HCT116 (cell line): ENCODE measurements at regions not wholly inside any gene's neighbourhood (a gene's known extent, or its start where the extent isn't known, plus 50 kb on each side); places are given as distances from the start of the nearest gene placed in this dataset.

Experiments used
- ATAC-seq: fragments of 200-7000 bp; cut with Tn5 transposase; 2 replicates; pipeline ENCODE4 v1.9.1; 2020; ENCODE audit warnings: mild to moderate bottlenecking, moderate library complexity
- BruUV-seq: library from RNA; stranded (reverse); fragments of 400-500 nt; replicated peaks from 2 replicates; lab custom pipeline; 2021; lab: Mats Ljungman, UMichigan
- CTCF ChIA-PET: fragments of 300-600 bp; sonication (Branson Sonifier 250); formaldehyde crosslinking; loops from one replicate; lab custom pipeline; 2021; ENCODE audit warnings: antibody characterized with exemption; lab: Charles Lee
- POLR2A ChIA-PET: fragments of 300-600, 350-600 bp; sonication (Branson Sonifier 250); formaldehyde crosslinking; loops from one replicate; lab custom pipeline; 2021; ENCODE audit warnings: antibody characterized with exemption; lab: Charles Lee
- RAD21 ChIA-PET, 2 experiments: fragments of 300-600 bp; sonication (Branson Sonifier 250); formaldehyde crosslinking; loops; one replicate each; lab custom pipeline; 2023; ENCODE audit warnings: low total read pairs in 2 of 2; ENCODE audit not compliant: uncharacterized antibody in 2 of 2, unreplicated experiment in 2 of 2, low non-redundant PET in 1 of 2; lab: Charles Lee
- DNase-seq: peaks from one replicate; pipeline ENCODE4 v3.0.0-alpha.2; 2010; ENCODE audit warnings: low read depth, low spot score
- H2AFZ ChIP-seq: fragments of 200-600 bp; shearing (Covaris generic), sonication (generic); 2 replicates; pipeline ENCODE4 v1.6.1; 2017; ENCODE audit warnings: low read depth, mixed run types, mixed read lengths, antibody characterized with exemption, low read length; ENCODE audit not compliant: poor library complexity, severe bottlenecking
- H3K27ac ChIP-seq: 2 replicates; pipeline ENCODE4 v1.5.1; 2012; ENCODE audit warnings: low read depth, low read length
- H3K27me3 ChIP-seq: fragments of 200-600 bp; sonication (generic); 2 replicates; pipeline ENCODE4 v1.6.1; 2016; ENCODE audit warnings: mixed run types, low read length, mixed read lengths; ENCODE audit not compliant: insufficient read depth
- H3K36me3 ChIP-seq, 2 experiments: fragments of 200-500 bp in 1 of 2; fragments of 200-600 bp in 1 of 2; sonication (Bioruptor generic) in 1 of 2; sonication (generic) in 1 of 2; 2 replicates each; pipeline versions ENCODE4 v1.5.1 to v1.6.1; 2014 to 2016; ENCODE audit warnings: low read length in 2 of 2, inconsistent platforms in 1 of 2, mixed read lengths in 1 of 2, mixed run types in 1 of 2; ENCODE audit not compliant: insufficient read depth in 2 of 2, control insufficient read depth in 1 of 2
- H3K4me1 ChIP-seq, 2 experiments: fragments of 200-600 bp in 1 of 2; sonication (generic) in 1 of 2; 2 replicates each; pipeline versions ENCODE4 v1.5.1 to v1.6.1; 2012 to 2017; ENCODE audit warnings: low read length in 2 of 2, inconsistent platforms in 1 of 2, mild to moderate bottlenecking in 1 of 2, mixed read lengths in 1 of 2, mixed run types in 1 of 2, moderate library complexity in 1 of 2; ENCODE audit not compliant: insufficient read depth in 2 of 2, control insufficient read depth in 1 of 2
- H3K4me2 ChIP-seq: fragments of 200-600 bp; sonication (generic); 2 replicates; pipeline ENCODE4 v1.6.1; 2017; ENCODE audit warnings: mixed run types, low read length, mixed read lengths
- H3K4me3 ChIP-seq, 2 experiments: fragments of 200-600 bp in 1 of 2; sonication (generic) in 1 of 2; replicated peaks in 1 of 2; 2 replicates each; pipeline ENCODE4 v1.5.1; 2011 to 2016; ENCODE audit warnings: low read length in 2 of 2, control low read depth in 1 of 2, low read depth in 1 of 2, mild to moderate bottlenecking in 1 of 2, mixed read lengths in 1 of 2, mixed run types in 1 of 2
- H3K79me2 ChIP-seq: fragments of 200-600 bp; sonication (generic); 2 replicates; pipeline ENCODE4 v1.6.1; 2017; ENCODE audit warnings: mild to moderate bottlenecking, mixed run types, low read length, moderate library complexity, mixed read lengths; ENCODE audit not compliant: insufficient read depth
- H3K9ac ChIP-seq: fragments of 200-600 bp; sonication (generic); 2 replicates; pipeline ENCODE4 v1.6.1; 2016; ENCODE audit warnings: low read length, mixed read lengths
- H3K9me2 ChIP-seq: fragments of 200-600 bp; sonication (generic), shearing (Covaris generic); 2 replicates; pipeline ENCODE4 v1.6.1; 2017; ENCODE audit warnings: mixed run types, mild to moderate bottlenecking, moderate library complexity; ENCODE audit not compliant: insufficient read depth
- H3K9me3 ChIP-seq, 2 experiments: fragments of 200-500 bp in 1 of 2; fragments of 200-600 bp in 1 of 2; sonication (Bioruptor generic) in 1 of 2; sonication (generic) in 1 of 2; 2 replicates each; pipeline ENCODE4 v1.6.1; 2014 to 2017; ENCODE audit warnings: low read length in 2 of 2, mixed read lengths in 2 of 2, inconsistent platforms in 1 of 2, low read depth in 1 of 2, mild to moderate bottlenecking in 1 of 2, mixed run types in 1 of 2, moderate library complexity in 1 of 2; ENCODE audit not compliant: control insufficient read depth in 1 of 2, insufficient read depth in 1 of 2
- H4K20me1 ChIP-seq: fragments of 200-600 bp; sonication (generic), shearing (Covaris generic); 2 replicates; pipeline ENCODE4 v1.6.1; 2017; ENCODE audit warnings: mixed run types, mild to moderate bottlenecking, moderate library complexity; ENCODE audit not compliant: insufficient read depth
- CBX3 ChIP-seq: IDR thresholded peaks from 2 replicates; pipeline ENCODE4 v1.6.1; 2012; ENCODE audit warnings: low read depth
- CEBPB ChIP-seq: IDR thresholded peaks from 2 replicates; pipeline ENCODE4 v1.6.1; 2012; ENCODE audit warnings: low read depth
- CTCF ChIP-seq, 3 experiments: fragments of 200-600 bp in 1 of 3; sonication (generic) in 1 of 3; IDR thresholded peaks in 2 of 3; conservative IDR thresholded peaks in 1 of 3; 2 replicates each; pipeline ENCODE4 v1.5.1; 2012 to 2017; ENCODE audit warnings: low read depth in 2 of 3, low read length in 2 of 3, antibody characterized with exemption in 1 of 3, borderline replicate concordance in 1 of 3, control low read depth in 1 of 3, mild to moderate bottlenecking in 1 of 3, mixed read lengths in 1 of 3, mixed run types in 1 of 3, moderate library complexity in 1 of 3; ENCODE audit not compliant: insufficient read depth in 1 of 3
- EGR1 ChIP-seq: IDR thresholded peaks from 2 replicates; pipeline ENCODE4 v1.6.1; 2012; ENCODE audit warnings: low read depth
- ELF1 ChIP-seq: IDR thresholded peaks from 2 replicates; pipeline ENCODE4 v1.6.1; 2012; ENCODE audit warnings: low read depth, borderline replicate concordance
- EZH2phosphoT487 ChIP-seq: fragments of 200-600 bp; IDR thresholded peaks from 2 replicates; pipeline ENCODE4 v1.6.1; 2018; ENCODE audit warnings: antibody characterized with exemption, borderline replicate concordance
- FOSL1 ChIP-seq: IDR thresholded peaks from 2 replicates; pipeline ENCODE4 v1.6.1; 2012; ENCODE audit warnings: low read depth
- JUND ChIP-seq: IDR thresholded peaks from 2 replicates; pipeline ENCODE4 v1.6.1; 2012
- POLR2A ChIP-seq: IDR thresholded peaks from 2 replicates; pipeline ENCODE4 v1.7.0; 2011; ENCODE audit warnings: borderline replicate concordance; ENCODE audit not compliant: insufficient read depth, insufficient read length; ENCODE audit errors: extremely low read depth
- SIN3A ChIP-seq: IDR thresholded peaks from 2 replicates; pipeline ENCODE4 v1.6.1; 2012; ENCODE audit warnings: low read depth
- SP1 ChIP-seq: IDR thresholded peaks from 2 replicates; pipeline ENCODE4 v1.6.1; 2012; ENCODE audit warnings: low read depth
- YY1 ChIP-seq: IDR thresholded peaks from 2 replicates; pipeline ENCODE4 v1.6.1; 2011; ENCODE audit warnings: low read length, low read depth, moderate library complexity, mild to moderate bottlenecking; ENCODE audit not compliant: insufficient replicate concordance; ENCODE audit errors: extremely low read depth
- ZNF274 ChIP-seq: fragments of 200-500 bp; sonication (Bioruptor generic); IDR thresholded peaks from 2 replicates; pipeline ENCODE4 v1.6.1; 2014; ENCODE audit warnings: mild to moderate bottlenecking, low read depth, low read length, inconsistent platforms
- intact Hi-C: fragments of 100-400 bp; cut with micrococcal nuclease; formaldehyde crosslinking; loops from 2 replicates; pipeline ENCODE4 v1.10.0; 2022
- TF ChIP-seq, protein P1 (sequence below): IDR thresholded peaks from 2 replicates; pipeline ENCODE4 v1.6.1; 2011; ENCODE audit warnings: mild to moderate bottlenecking, low read length, moderate library complexity; ENCODE audit not compliant: insufficient replicate concordance; ENCODE audit errors: extremely low read depth
- TF ChIP-seq, protein P2 (sequence below): IDR thresholded peaks from 2 replicates; pipeline ENCODE4 v1.6.1; 2012

- CTCF ChIA-PET: no interaction called here
Observed at GRCh38 chr15:79519628-79520027, 87.5 kb downstream of the MINAR1 start.

More at GRCh38 chr15:79519628-79520027, 87.5 kb downstream of the MINAR1 start:
- H3K4me2 ChIP-seq: no peak overlapping the region
- no peaks in the 10 kb centered on the region for H3K79me2 ChIP-seq
- H2AFZ ChIP-seq: no peak overlapping the region
- no peak overlapping the region for H3K4me3 ChIP-seq
- no peaks in the 10 kb centered on the region for H4K20me1 ChIP-seq
- intact Hi-C loops: no loop called here
- H3K4me1 ChIP-seq: no peaks in the 10 kb centered on the region
- no TSS peak for BruUV-seq
- no peak overlapping the region for H3K9ac ChIP-seq
- no peaks in the 10 kb centered on the region for H3K36me3 ChIP-seq
- H3K9me3 ChIP-seq: no peaks in the 10 kb centered on the region
- TF ChIP-seq CTCF (IDR thresholded peaks at IDR 0.05 in 2 of 3, conservative IDR thresholded peaks at IDR 0.05 in 1 of 3; ENCODE audit: borderline replicate concordance in 1 of 3, insufficient read depth in 1 of 3, low read depth in 2 of 3, low read length in 2 of 3): no peak
- TF ChIP-seq CBX3: no peak
- no peak for TF ChIP-seq EGR1
- TF ChIP-seq, protein P1, sequence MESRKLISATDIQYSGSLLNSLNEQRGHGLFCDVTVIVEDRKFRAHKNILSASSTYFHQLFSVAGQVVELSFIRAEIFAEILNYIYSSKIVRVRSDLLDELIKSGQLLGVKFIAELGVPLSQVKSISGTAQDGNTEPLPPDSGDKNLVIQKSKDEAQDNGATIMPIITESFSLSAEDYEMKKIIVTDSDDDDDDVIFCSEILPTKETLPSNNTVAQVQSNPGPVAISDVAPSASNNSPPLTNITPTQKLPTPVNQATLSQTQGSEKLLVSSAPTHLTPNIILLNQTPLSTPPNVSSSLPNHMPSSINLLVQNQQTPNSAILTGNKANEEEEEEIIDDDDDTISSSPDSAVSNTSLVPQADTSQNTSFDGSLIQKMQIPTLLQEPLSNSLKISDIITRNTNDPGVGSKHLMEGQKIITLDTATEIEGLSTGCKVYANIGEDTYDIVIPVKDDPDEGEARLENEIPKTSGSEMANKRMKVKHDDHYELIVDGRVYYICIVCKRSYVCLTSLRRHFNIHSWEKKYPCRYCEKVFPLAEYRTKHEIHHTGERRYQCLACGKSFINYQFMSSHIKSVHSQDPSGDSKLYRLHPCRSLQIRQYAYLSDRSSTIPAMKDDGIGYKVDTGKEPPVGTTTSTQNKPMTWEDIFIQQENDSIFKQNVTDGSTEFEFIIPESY: no peak
- no peak for TF ChIP-seq ZNF274
- TF ChIP-seq JUND: no peak
- TF ChIP-seq POLR2A: no peak
- TF ChIP-seq, protein P2, sequence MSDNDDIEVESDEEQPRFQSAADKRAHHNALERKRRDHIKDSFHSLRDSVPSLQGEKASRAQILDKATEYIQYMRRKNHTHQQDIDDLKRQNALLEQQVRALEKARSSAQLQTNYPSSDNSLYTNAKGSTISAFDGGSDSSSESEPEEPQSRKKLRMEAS: no peak
- no peak for TF ChIP-seq FOSL1
- TF ChIP-seq YY1: no peak
- no peak for TF ChIP-seq CEBPB
- TF ChIP-seq EZH2phosphoT487: no peak
- no peak for TF ChIP-seq SIN3A
- no peak for TF ChIP-seq ELF1
- TF ChIP-seq SP1: no peak
- no peaks in the 10 kb centered on the region for H3K9me2 ChIP-seq
- DNase-seq: no peak
- POLR2A ChIA-PET: no interaction called here
- no peak overlapping the region for H3K27ac ChIP-seq
- ATAC-seq: no peak
- RAD21 ChIA-PET: no interaction called here
- peaks cover 7% of the 10 kb centered on the region; the same call in 1 of the 2 replicates for H3K27me3 ChIP-seq
